HepG2 (cell line): ENCODE measurements at regions not wholly inside any gene's neighbourhood (a gene's known extent, or its start where the extent isn't known, plus 50 kb on each side); places are given as distances from the start of the nearest gene placed in this dataset.

Experiments
- ATAC-seq: fragments of 200-7000 bp; cut with Tn5 transposase; 3 replicates; pipeline ENCODE4 v1.9.1; 2020; ENCODE audit warnings: mild to moderate bottlenecking, moderate library complexity
- BruUV-seq: library from RNA; stranded (reverse); fragments of 400-500 nt; replicated peaks from 2 replicates; lab custom pipeline; 2021; lab: Mats Ljungman, UMichigan
- CTCF ChIA-PET: fragments of 300-600 bp; formaldehyde crosslinking; extraction: SDS; loops from one replicate; lab custom pipeline; 2021; ENCODE audit warnings: low total read pairs, inconsistent platforms, low intra/inter-chr PET ratio; lab: Yijun Ruan, JAX
- POLR2A ChIA-PET: fragments of 350-600 bp; sonication (Branson Sonifier 250); formaldehyde crosslinking; loops from one replicate; lab custom pipeline; 2020; ENCODE audit warnings: antibody characterized with exemption, inconsistent platforms; lab: Yijun Ruan, JAX
- DNase-seq: peaks from one replicate; pipeline ENCODE4 v3.0.0-alpha.2; 2015; ENCODE audit warnings: low spot score
- FAIRE-seq: peaks from 3 replicates; lab custom pipeline; 2011; peaks lifted over from hg19 to GRCh38; lab: Jason Lieb, UNC
- H2AFZ ChIP-seq: one replicate; pipeline ENCODE4 v1.6.1; 2011; ENCODE audit warnings: low read length, inconsistent platforms
- H3K27ac ChIP-seq: fragments of 300-600 bp; 3 replicates; pipeline ENCODE4 v1.8.0; 2011; ENCODE audit warnings: mixed run types, mild to moderate bottlenecking, mixed read lengths, low read length, inconsistent platforms; ENCODE audit not compliant: insufficient read depth; ENCODE audit errors: extremely low read length
- H3K27me3 ChIP-seq, 2 experiments: fragments of 200-600 bp in 1 of 2; 2 replicates in 1 of 2; 3 replicates in 1 of 2; pipeline versions ENCODE4 v1.6.0 to v1.8.0; 2011; ENCODE audit warnings: low read length in 2 of 2, mild to moderate bottlenecking in 2 of 2, moderate library complexity in 2 of 2, inconsistent platforms in 1 of 2; ENCODE audit not compliant: insufficient read depth in 2 of 2, control insufficient read depth in 1 of 2
- H3K36me3 ChIP-seq, 2 experiments: fragments of 200-600 bp in 1 of 2; replicated peaks in 1 of 2; 2 replicates in 1 of 2; 3 replicates in 1 of 2; pipeline versions ENCODE4 v1.5.1 to v1.8.0; 2011; ENCODE audit warnings: low read length in 2 of 2, inconsistent platforms in 1 of 2; ENCODE audit not compliant: insufficient read depth in 2 of 2, control insufficient read depth in 1 of 2
- H3K4me1 ChIP-seq: 2 replicates; pipeline ENCODE4 v1.5.1; 2012; ENCODE audit warnings: low read length, inconsistent platforms; ENCODE audit not compliant: insufficient read depth
- H3K4me2 ChIP-seq: 2 replicates; pipeline ENCODE4 v1.6.0; 2011; ENCODE audit warnings: low read depth, low read length, inconsistent platforms
- H3K4me3 ChIP-seq, 3 experiments: fragments of 200-600 bp in 1 of 3; sonication (generic), shearing (Covaris generic) in 1 of 3; replicated peaks in 1 of 3; 2 replicates each; pipeline ENCODE4 v1.5.1; 2011 to 2016; ENCODE audit warnings: low read length in 3 of 3, inconsistent platforms in 2 of 3, low read depth in 2 of 3, mild to moderate bottlenecking in 2 of 3, control low read depth in 1 of 3, mixed read lengths in 1 of 3; ENCODE audit not compliant: insufficient read depth in 1 of 3
- H3K79me2 ChIP-seq: one replicate; pipeline ENCODE4 v1.6.1; 2011; ENCODE audit warnings: low read length, inconsistent platforms; ENCODE audit not compliant: insufficient read depth
- H3K9ac ChIP-seq: 2 replicates; pipeline ENCODE4 v1.6.0; 2011; ENCODE audit warnings: mild to moderate bottlenecking, low read depth, low read length, inconsistent platforms; ENCODE audit not compliant: insufficient read depth
- H3K9me3 ChIP-seq: 2 replicates; pipeline ENCODE4 v1.5.1; 2012; ENCODE audit warnings: mild to moderate bottlenecking, low read length
- H4K20me1 ChIP-seq: 2 replicates; pipeline ENCODE4 v1.6.0; 2011; ENCODE audit warnings: inconsistent platforms, mild to moderate bottlenecking, low read length, moderate library complexity; ENCODE audit not compliant: insufficient read depth
- FOXC1 ChIP-seq: sonication (generic); formaldehyde crosslinking; IDR thresholded peaks from 2 replicates; pipeline ENCODE4 v1.8.0; 2022; ENCODE audit warnings: mild to moderate bottlenecking, missing genetic modification reagents, borderline replicate concordance
- NCOA1 ChIP-seq: sonication (generic); formaldehyde crosslinking; IDR thresholded peaks from 2 replicates; pipeline ENCODE4 v1.9.0; 2021; ENCODE audit warnings: missing genetic modification reagents
- RBM22 ChIP-seq: fragments of 200-400 bp; formaldehyde crosslinking; optimal IDR thresholded peaks from 2 replicates; pipeline ENCODE3; 2017; ENCODE audit warnings: mild to moderate bottlenecking, low read length, moderate library complexity
- ZNF687 ChIP-seq: sonication (generic); formaldehyde crosslinking; IDR thresholded peaks from 2 replicates; pipeline ENCODE4 v1.5.1; 2020; ENCODE audit warnings: mild to moderate bottlenecking, missing genetic modification reagents, moderate library complexity
- WGBS: methylation state at CpG from one replicate; pipeline ENCODE4 v1.1.6; 2017; ENCODE audit warnings: low lambda C conversion rate; 5-methylcytosine and 5-hydroxymethylcytosine counted together
- in situ Hi-C: cut with HindIII; loops from 2 replicates; pipeline ENCODE4 v1.10.0; 2017; ENCODE audit warnings: low pct_unique_long_range_greater_than_20kb; ENCODE audit not compliant: extremely low pct_ligation_motif_present
- intact Hi-C: fragments of 100-400 bp; cut with micrococcal nuclease; formaldehyde crosslinking; loops from one replicate; pipeline ENCODE4 v1.10.0; 2022; ENCODE audit not compliant: unreplicated experiment

GRCh38 chr11:71188886-71189767 lies 63.2 kb downstream of the SHANK2 start:
- H3K4me3 ChIP-seq: no peak overlapping the region
- WGBS: 98% methylated on average over 18 of the region's 20 CpGs
- H3K36me3 ChIP-seq: peaks cover 20 to 67% of the 10 kb centered on the region in 2 experiments; a peak in 4 of 5 replicates
- ATAC-seq: no peak
- H4K20me1 ChIP-seq: peaks cover 28% of the 10 kb centered on the region; the same call in 1 of the 2 replicates
- no TSS peak for BruUV-seq
- peaks cover 40% of the 10 kb centered on the region for H3K79me2 ChIP-seq
- no peak overlapping the region for H2AFZ ChIP-seq
- no peak for TF ChIP-seq FOXC1 (CRISPR knock-in tag)
- peak; percentile 7; the same call in 1 of the 2 replicates for TF ChIP-seq ZNF687 (CRISPR knock-in tag)
- no peak for TF ChIP-seq NCOA1 (CRISPR knock-in tag)
- TF ChIP-seq RBM22: no peak
- FAIRE-seq: no peak
- in situ Hi-C loops: no loop called here
- peaks cover 19% of the 10 kb centered on the region for H3K4me1 ChIP-seq
- no peak overlapping the region for H3K9ac ChIP-seq
- no peaks in the 10 kb centered on the region for H3K9me3 ChIP-seq
- ChIA-PET CTCF (no interaction called here), POLR2A (no interaction called here)
- DNase-seq: no peak
- no peak overlapping the region for H3K4me2 ChIP-seq
- intact Hi-C loops: no loop called here
- no peaks in the 10 kb centered on the region for H3K27me3 ChIP-seq
- H3K27ac ChIP-seq: no peak overlapping the region
